ENCODE measurements at regions not wholly inside any gene's neighbourhood (a gene's known extent, or its start where the extent isn't known, plus 50 kb on each side); places are given as distances from the start of the nearest gene placed in this dataset.

- DNase-seq (ENCODE audit: low read depth): peak; percentile 13
Measured at GRCh38 chr6:1088492-1089001, 223.4 kb upstream of the FOXQ1 start.

- DNase-seq (ENCODE audit: low read depth): no peak
Measured at GRCh38 chr6:1087154-1087843, 224.6 kb upstream of the FOXQ1 start.

DNA sequence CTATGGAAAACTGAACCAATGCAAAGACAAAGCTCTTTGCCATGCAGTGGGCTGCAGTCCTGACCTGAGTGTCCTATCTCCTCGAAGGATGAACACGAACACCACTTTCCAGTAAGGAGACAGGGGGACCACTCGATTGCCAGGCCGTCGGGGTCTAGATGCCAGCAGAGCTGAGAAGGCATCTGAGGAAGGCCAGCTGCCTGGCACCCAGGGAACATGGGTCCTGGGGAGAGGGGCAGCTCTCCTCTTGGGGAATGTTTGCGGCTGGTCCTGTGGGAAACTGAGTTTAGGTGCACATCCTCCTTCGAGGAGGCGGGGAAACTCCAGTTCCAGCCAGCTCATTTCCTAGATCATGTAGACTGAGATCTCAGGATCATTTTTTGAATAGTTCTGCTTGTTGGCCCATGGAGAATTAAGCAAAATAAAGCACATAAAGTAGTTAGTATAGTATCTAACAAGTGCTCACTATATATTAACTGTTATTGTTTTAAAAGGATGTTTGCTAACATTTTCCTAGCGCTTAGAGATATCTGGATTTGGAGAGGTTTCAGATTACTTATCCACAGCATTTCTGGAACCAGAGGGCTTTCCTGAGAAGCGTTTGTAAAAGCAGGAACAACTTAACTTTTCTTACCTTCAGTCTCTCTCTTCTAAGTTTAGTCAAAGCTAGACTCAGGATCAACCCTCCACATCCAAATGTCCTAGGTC is 225.3 kb upstream of the FOXQ1 start:
- no peak for DNase-seq (ENCODE audit: low read depth)

GRCh38 chr6:1082285-1082935 is 229.5 kb upstream of the FOXQ1 start:
- DNase-seq (ENCODE audit: low read depth): peak; percentile 72

DNA sequence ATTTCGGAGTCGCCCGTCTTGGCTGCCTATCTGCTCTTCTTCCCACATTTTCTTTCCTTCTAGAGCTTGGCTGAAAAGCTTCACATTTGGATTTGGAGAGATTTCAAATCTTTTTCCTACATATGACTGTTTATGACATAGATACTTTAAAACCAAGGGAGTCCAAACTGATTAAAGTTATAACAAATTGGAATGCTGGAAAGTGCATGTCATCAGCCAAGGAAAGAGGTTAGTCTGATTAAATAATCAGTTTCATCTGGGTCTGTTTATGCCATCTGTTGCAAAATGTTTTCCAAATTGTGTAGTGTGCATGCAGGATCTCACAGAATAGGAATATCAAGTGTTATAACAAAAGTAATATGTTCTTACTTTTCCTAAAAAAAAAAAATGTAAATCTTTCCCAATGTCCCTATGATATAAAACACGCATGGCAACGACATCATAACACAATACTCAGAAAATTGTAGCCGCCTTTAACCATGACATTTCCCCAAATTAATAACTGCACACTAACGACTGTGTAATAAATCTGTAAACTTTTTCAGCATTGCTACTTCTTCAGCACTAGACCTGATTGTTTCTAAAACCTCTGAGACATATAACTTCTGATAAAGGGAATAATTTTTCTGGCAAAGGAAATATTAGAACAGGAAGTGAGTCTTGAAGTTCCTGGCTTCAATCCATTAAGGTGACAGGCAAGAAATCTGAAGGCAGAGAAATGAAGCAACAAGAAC is 230.2 kb upstream of the FOXQ1 start:
- DNase-seq (ENCODE audit: low read depth): peak; percentile 18

DNA sequence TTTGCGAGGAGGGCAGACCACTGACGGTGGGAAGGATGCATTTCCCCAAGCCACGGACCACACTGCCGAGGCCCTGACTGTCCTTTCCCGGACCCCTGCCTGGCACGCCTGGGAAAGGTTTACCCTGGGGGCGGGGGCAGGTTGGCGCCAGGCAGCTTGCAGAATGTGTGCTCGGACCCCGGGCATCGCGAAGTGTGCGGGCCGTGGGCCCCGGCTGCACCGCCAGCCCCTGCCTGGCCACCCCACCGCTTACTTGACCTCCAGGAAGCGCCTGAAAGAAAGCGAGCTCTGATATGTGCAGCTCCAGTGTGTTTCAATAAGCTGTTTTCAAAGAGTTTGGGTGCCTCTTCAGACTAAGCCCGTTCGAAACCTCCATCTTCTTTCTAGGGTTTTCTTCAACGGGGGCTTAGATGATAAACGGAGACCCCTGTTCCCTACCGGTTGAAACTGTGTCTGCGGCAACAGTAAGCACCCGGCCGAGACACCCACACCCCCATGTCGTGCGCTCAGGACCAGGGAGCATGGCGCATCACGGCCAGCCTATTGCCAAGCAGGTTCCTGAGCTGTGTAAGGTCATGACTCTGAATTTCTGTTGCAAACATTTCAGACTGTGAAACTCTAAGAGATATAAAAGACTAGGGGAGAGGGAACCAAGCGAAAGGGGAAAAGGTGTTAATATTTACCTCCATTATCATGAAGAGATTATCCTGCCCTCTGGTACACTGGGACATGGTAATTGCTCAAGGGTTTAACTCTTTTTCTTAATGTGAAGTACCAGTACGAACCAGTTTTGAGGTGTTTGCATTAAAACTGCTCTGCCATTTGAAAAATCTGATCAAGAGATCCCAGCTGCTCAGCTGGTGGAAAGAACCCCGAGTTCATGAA is 231.2 kb upstream of the FOXQ1 start:
- no peak for DNase-seq (ENCODE audit: low read depth)

DNA sequence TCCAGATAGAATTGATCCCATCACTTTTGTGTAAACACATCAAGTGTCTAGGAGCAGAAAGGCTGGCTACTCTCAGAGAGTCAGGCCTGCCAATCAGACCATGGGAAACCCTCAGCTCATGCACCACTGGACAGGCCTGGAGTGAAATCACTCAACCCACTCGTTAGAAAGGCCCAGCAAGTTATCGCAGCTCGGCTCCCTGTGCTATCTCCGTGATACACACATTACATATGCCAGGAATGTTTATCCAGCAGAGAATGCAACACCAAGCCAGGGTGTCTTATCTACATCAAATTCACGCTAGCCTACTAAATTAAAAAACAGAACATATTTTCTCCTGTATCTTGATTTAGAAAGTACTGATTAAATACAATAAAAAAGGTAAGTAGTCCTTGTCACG is 232.4 kb upstream of the FOXQ1 start:
- DNase-seq (ENCODE audit: low read depth): peak; percentile 43

DNA sequence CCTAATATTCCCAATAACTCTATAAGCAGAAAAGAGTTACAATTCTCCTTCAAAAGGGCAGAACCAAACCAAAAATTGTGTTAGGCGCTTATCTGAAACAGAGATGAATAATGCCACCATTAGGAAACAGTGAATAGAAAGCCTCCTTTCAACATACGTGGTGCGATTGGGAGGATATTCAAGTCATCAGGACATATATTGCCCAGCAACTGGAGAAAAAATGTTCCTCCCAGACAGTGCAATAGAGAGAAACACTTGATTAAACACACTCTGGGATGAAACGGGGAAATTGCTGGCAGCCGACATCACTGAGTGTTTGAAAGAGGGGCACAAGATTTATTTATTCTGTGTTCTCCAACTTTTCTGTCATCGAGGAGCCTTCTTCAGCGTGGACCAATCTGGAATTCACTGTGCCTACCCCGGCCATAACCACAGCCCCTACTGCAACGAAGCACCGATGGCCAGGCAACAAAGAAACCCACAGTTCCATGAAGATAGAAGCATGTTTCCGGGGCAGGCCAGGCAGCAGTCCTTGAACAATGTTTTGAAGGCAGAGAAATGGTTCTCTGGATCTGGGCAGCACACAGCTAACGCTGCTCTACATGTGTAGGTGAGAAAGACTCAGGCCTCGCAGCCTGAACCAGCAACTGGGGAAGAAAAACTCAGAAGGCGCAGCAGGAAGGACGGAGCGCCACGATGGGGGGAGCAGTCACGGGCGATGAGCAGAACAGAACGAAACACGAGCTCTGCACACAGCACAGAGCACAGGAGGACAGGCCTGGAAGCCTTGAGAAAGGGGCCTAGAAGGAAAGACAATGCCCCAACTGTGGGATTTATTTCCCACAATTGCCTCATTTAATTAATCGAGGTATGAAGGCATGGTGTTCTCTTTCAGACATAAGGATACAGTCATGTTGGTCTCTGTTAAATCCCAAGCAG is 234.2 kb upstream of the FOXQ1 start:
- no peak for DNase-seq (ENCODE audit: low read depth)

GRCh38 chr6:1076531-1077459 is 235.1 kb upstream of the FOXQ1 start:
- no peak for DNase-seq (ENCODE audit: low read depth)

DNA sequence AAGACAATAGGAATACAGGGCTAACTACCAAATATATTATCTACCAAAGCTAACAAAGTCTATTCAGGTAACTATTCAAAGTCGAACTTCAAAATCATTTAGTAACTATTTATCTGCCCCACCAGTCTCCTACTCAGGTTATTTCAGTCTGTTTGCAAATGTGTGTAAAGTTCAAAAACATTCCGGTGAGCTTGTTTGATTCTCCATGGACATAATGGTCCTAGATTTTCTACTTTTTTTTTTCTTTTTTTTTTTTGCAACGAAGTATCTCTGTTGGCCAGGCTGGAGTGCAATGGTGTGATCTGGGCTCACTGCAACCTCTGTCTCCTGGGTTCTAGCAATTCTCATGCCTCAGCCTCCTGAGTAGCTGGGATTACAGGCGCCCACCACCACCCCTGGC is 236.0 kb upstream of the FOXQ1 start:
- DNase-seq (ENCODE audit: low read depth): no peak

- DNase-seq (ENCODE audit: low read depth): no peak
Measured at GRCh38 chr6:1075444-1075843, 236.5 kb upstream of the FOXQ1 start.

- no peak for DNase-seq (ENCODE audit: low read depth)
Measured at GRCh38 chr6:1070085-1070521, 241.8 kb upstream of the FOXQ1 start.

DNA sequence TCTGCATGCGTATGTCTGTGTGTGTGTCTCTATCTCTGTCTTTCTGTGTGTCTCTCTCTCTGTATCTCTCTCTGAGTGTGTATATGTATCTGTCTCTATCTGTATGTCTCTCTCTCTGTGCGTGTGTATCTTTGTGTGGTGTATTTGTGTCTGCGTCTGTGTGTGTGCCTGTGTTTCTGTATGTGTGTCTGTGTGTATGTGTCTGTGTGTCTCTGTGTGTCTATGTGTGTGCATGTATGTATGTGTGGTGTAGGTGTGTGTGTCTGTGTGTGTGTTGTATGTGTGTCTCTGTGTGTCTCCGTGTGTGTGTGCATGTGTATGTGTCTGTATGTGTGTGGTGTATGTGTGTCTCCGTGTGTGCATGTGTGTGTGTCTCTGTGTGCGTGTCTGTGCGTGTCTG is 243.0 kb upstream of the FOXQ1 start:
- DNase-seq (ENCODE audit: low read depth): no peak

DNA sequence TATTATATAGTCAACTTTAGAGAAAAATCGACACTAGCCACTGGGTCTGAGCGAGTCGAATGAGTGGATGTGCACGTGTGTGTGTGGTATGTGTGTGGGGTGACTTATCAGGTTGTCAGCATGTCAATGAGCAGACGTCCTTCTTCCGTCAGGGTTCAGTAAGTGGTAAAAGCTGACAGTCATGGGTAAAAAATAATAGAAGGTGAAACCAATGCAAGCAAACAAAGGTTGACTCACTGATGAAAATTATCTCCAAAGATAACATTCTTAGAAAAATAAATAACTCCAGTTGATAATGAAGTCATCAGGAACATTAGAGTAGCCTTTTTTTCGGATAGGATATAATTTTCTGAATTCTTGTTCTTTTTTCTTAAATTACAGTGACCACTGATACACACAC is 243.8 kb upstream of the FOXQ1 start:
- DNase-seq (ENCODE audit: low read depth): peak; percentile 23

DNA sequence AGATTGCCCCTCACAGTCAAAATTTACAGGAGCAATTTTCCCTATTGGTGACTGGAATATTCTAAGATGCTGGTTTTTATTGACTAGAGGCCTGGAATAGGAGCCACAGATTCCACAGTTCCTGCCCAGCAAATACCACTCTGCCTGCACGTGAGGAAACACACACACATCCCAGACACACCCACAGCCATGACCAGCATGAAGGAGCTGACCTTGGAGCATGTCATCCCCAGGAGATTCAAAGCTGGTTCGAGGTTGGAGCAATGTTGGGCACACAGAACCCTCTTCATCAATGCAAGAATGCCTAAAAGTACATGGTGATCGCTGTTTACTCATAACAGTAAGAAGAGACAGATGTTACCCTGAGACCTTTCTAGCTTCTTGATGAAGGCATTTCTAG is 244.6 kb upstream of the FOXQ1 start:
- no peak for DNase-seq (ENCODE audit: low read depth)

GRCh38 chr6:1066449-1067090 is 245.3 kb upstream of the FOXQ1 start:
- DNase-seq (ENCODE audit: low read depth): no peak

DNA sequence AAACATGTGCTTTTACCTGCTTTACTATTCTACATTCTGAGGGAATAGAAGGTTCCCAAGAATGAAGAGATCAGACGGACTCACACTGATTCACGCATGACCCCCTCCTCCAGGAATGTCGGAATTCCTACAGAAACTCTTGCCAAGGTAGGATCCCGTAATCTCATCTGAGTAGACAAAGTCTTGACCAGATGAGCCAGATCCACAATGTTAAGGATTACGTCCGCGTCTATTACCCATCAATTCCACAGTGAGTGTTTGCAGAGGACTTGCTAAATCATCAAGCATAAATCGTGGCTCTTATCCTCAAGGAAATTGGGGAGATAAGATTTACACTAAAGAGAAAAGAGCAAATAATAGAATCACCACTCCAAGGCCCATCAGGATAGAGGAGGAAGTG is 245.9 kb upstream of the FOXQ1 start:
- DNase-seq (ENCODE audit: low read depth): no peak

- DNase-seq (ENCODE audit: low read depth): no peak
Measured at GRCh38 chr6:1063671-1064355, 248.1 kb upstream of the FOXQ1 start.

Measured in renal cortical epithelial cell (primary cell).